ENCODE measurements at regions not wholly inside any gene's neighbourhood (a gene's known extent, or its start where the extent isn't known, plus 50 kb on each side); places are given as distances from the start of the nearest gene placed in this dataset.

GRCh38 chr16:51870296-51870854 lies 676.6 kb downstream of the TOX3 start:
- in situ Hi-C loops (cut with HindIII; ENCODE audit: low sequenced_read_pairs) = no loop called here
- no peak overlapping the region for H3K4me3 ChIP-seq (ENCODE audit: low read depth, low read length)

DNA sequence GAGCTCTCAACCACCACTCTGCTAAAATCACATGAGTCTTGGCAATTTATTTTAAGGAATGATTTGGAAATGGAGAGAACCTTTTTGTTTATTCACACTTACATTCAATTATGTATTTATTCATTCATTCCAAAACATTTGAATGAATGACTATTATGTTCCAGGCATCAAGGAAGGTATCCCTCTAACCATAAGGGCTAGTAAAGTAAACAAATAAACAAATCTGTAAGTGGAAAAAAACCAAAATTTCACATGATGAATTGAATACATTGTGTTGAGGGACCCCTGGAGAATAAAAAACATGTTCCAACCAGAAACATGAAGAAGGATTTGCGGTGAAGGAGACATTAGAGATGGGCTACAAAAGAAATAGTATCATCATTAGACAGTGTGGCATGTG lies 677.8 kb downstream of the TOX3 start:
- DNase-seq (ENCODE audit: low read depth) = no peak
- in situ Hi-C loops (cut with HindIII; ENCODE audit: low sequenced_read_pairs) = no loop called here
- no peak overlapping the region for H3K4me3 ChIP-seq (ENCODE audit: low read depth, low read length)
- TF ChIP-seq, protein P1, sequence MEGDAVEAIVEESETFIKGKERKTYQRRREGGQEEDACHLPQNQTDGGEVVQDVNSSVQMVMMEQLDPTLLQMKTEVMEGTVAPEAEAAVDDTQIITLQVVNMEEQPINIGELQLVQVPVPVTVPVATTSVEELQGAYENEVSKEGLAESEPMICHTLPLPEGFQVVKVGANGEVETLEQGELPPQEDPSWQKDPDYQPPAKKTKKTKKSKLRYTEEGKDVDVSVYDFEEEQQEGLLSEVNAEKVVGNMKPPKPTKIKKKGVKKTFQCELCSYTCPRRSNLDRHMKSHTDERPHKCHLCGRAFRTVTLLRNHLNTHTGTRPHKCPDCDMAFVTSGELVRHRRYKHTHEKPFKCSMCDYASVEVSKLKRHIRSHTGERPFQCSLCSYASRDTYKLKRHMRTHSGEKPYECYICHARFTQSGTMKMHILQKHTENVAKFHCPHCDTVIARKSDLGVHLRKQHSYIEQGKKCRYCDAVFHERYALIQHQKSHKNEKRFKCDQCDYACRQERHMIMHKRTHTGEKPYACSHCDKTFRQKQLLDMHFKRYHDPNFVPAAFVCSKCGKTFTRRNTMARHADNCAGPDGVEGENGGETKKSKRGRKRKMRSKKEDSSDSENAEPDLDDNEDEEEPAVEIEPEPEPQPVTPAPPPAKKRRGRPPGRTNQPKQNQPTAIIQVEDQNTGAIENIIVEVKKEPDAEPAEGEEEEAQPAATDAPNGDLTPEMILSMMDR (IDR thresholded peaks at IDR 0.05; ENCODE audit: low read depth, low read length, missing control alignments) = no peak

More at GRCh38 chr16:51870296-51870854, 676.6 kb downstream of the TOX3 start:
- TF ChIP-seq, protein P1 (IDR thresholded peaks at IDR 0.05; ENCODE audit: low read depth, low read length, missing control alignments) = no peak
- no peak for DNase-seq (ENCODE audit: low read depth)

GRCh38 chr16:51868631-51869030 lies 678.3 kb downstream of the TOX3 start:
- in situ Hi-C loops (cut with HindIII; ENCODE audit: low sequenced_read_pairs) = no loop called here

GRCh38 chr16:51867386-51868065 lies 679.4 kb downstream of the TOX3 start:
- TF ChIP-seq, protein P1 (IDR thresholded peaks at IDR 0.05; ENCODE audit: low read depth, low read length, missing control alignments) = no peak
- H3K4me3 ChIP-seq (ENCODE audit: low read depth, low read length) = no peak overlapping the region
- DNase-seq (ENCODE audit: low read depth) = no peak
- in situ Hi-C loops (cut with HindIII; ENCODE audit: low sequenced_read_pairs) = no loop called here

More at GRCh38 chr16:51868631-51869030, 678.3 kb downstream of the TOX3 start:
- no peak for DNase-seq (ENCODE audit: low read depth)
- TF ChIP-seq, protein P1 (IDR thresholded peaks at IDR 0.05; ENCODE audit: low read depth, low read length, missing control alignments) = no peak
- H3K4me3 ChIP-seq (ENCODE audit: low read depth, low read length) = no peak overlapping the region

- no peak overlapping the region for H3K4me3 ChIP-seq (ENCODE audit: low read depth, low read length)
- DNase-seq (ENCODE audit: low read depth) = no peak
- TF ChIP-seq, protein P1 (IDR thresholded peaks at IDR 0.05; ENCODE audit: low read depth, low read length, missing control alignments) = no peak
- in situ Hi-C loops (cut with HindIII; ENCODE audit: low sequenced_read_pairs) = no loop called here
Observed at GRCh38 chr16:51864575-51864974, 682.4 kb downstream of the TOX3 start.

DNA sequence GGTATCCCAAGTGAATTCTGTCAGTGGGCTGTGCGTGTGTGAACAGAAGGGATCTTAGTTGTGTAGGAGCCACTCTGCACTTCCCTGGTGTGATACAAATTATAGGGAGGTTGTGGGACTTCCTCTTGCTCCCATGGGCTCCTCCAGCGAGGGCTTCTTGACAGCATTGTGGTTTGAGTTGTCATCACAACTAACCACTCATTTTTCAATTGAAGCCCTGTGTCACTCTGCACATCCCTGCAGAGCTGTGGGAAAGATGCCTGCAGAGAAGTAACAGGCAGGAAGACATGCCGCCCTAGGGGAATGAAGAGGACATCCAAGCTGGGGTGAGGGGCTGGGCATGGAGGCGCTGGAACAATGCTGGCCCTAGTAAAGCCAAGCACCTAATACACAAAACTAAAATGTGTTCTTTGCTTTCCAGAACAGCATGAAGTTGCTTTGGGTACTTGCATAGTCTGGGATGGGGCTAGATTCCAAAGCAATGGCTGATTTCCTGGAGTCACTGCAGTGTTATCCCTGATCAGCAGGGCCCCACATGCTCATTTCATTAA lies 692.5 kb downstream of the TOX3 start:
- in situ Hi-C loops (cut with HindIII; ENCODE audit: low sequenced_read_pairs) = no loop called here
- no peak overlapping the region for H3K4me3 ChIP-seq (ENCODE audit: low read depth, low read length)
- DNase-seq (ENCODE audit: low read depth) = no peak
- TF ChIP-seq, protein P1 (IDR thresholded peaks at IDR 0.05; ENCODE audit: low read depth, low read length, missing control alignments) = no peak

All from astrocyte of the cerebellum (primary cell).